H1 (cell line): ENCODE measurements at regions not wholly inside any gene's neighbourhood (a gene's known extent, or its start where the extent isn't known, plus 50 kb on each side); places are given as distances from the start of the nearest gene placed in this dataset.

ENCODE experiments used
- CTCF ChIA-PET: fragments of 300-600 bp; sonication (Branson Sonifier 250); formaldehyde crosslinking; loops from one replicate; lab custom pipeline; 2021; ENCODE audit not compliant: partially characterized antibody; lab: Charles Lee
- POLR2A ChIA-PET: fragments of 300-600 bp; sonication (Branson Sonifier 250); formaldehyde crosslinking; loops from one replicate; lab custom pipeline; 2021; ENCODE audit warnings: inconsistent platforms; ENCODE audit not compliant: partially characterized antibody; lab: Charles Lee
- DNase-seq, 2 experiments: peaks; one replicate each; pipeline versions ENCODE4 v3.0.0 to v3.0.0-alpha.2; 2010 to 2022; ENCODE audit warnings: low spot score in 2 of 2, low read depth in 1 of 2, mixed read lengths in 1 of 2
- FAIRE-seq: peaks from 2 replicates; lab custom pipeline; 2011; peaks lifted over from hg19 to GRCh38; lab: Jason Lieb, UNC
- H2AFZ ChIP-seq: 2 replicates; pipeline ENCODE4 v1.8.1; 2012; ENCODE audit warnings: low read length, inconsistent platforms
- H2AK5ac ChIP-seq: 2 replicates; pipeline ENCODE4 v1.6.1; 2013; ENCODE audit warnings: low read depth, low read length
- H2BK120ac ChIP-seq: replicated peaks from 2 replicates; pipeline ENCODE3; 2013; ENCODE audit warnings: low read depth, low read length, inconsistent platforms
- H2BK12ac ChIP-seq: 2 replicates; pipeline ENCODE4 v1.6.1; 2013; ENCODE audit warnings: low read depth, low read length
- H2BK15ac ChIP-seq: 2 replicates; pipeline ENCODE4 v1.6.1; 2013; ENCODE audit warnings: low read length
- H2BK20ac ChIP-seq: 2 replicates; pipeline ENCODE4 v1.6.1; 2013; ENCODE audit warnings: low read length
- H2BK5ac ChIP-seq: 2 replicates; pipeline ENCODE4 v1.6.1; 2013; ENCODE audit warnings: low read depth, low read length
- H3K14ac ChIP-seq: 2 replicates; pipeline ENCODE4 v1.6.1; 2013; ENCODE audit warnings: inconsistent platforms; ENCODE audit not compliant: insufficient read length
- H3K18ac ChIP-seq: 2 replicates; pipeline ENCODE4 v1.6.1; 2013; ENCODE audit warnings: low read length; ENCODE audit errors: extremely low read depth
- H3K23ac ChIP-seq: 2 replicates; pipeline ENCODE4 v1.6.1; 2013; ENCODE audit warnings: inconsistent platforms; ENCODE audit not compliant: insufficient read length
- H3K23me2 ChIP-seq: 2 replicates; pipeline ENCODE4 v1.6.1; 2013; ENCODE audit warnings: low read depth, low read length
- H3K27ac ChIP-seq: 2 replicates; pipeline ENCODE4 v1.6.1; 2011; ENCODE audit warnings: low read depth, low read length, inconsistent platforms
- H3K27me3 ChIP-seq, 4 experiments: replicated peaks in 1 of 4; 1 replicate in 1 of 4; 2 replicates in 3 of 4; pipeline versions ENCODE4 v1.6.1 to v1.8.1; 2011 to 2013; ENCODE audit warnings: low read length in 3 of 4, mild to moderate bottlenecking in 3 of 4, inconsistent platforms in 2 of 4, mixed read lengths in 2 of 4, moderate library complexity in 1 of 4; ENCODE audit not compliant: control insufficient read depth in 3 of 4, insufficient read depth in 3 of 4; ENCODE audit errors: extremely low read depth in 1 of 4
- H3K36me3 ChIP-seq, 4 experiments: 2 replicates each; pipeline versions ENCODE4 v1.6.1 to v1.8.1; 2011 to 2013; ENCODE audit warnings: mild to moderate bottlenecking in 4 of 4, low read length in 3 of 4, moderate library complexity in 2 of 4, control low read depth in 1 of 4, inconsistent platforms in 1 of 4; ENCODE audit not compliant: insufficient read depth in 4 of 4, control insufficient read depth in 2 of 4
- H3K4ac ChIP-seq: replicated peaks from 2 replicates; pipeline ENCODE3; 2013; ENCODE audit warnings: low read length, low read depth, mixed read lengths, inconsistent platforms; ENCODE audit not compliant: insufficient read length
- H3K4me1 ChIP-seq, 4 experiments: replicated peaks in 1 of 4; 1 replicate in 1 of 4; 2 replicates in 3 of 4; pipeline versions ENCODE4 v1.6.1 to v1.8.1; 2011 to 2013; ENCODE audit warnings: low read length in 3 of 4, inconsistent platforms in 2 of 4, mixed read lengths in 1 of 4; ENCODE audit not compliant: insufficient read depth in 4 of 4, control insufficient read depth in 3 of 4
- H3K4me2 ChIP-seq, 2 experiments: 2 replicates each; pipeline versions ENCODE4 v1.6.1 to v1.8.1; 2011 to 2013; ENCODE audit warnings: low read depth in 2 of 2, low read length in 2 of 2, control low read depth in 1 of 2, inconsistent platforms in 1 of 2, mild to moderate bottlenecking in 1 of 2; ENCODE audit not compliant: insufficient read depth in 1 of 2
- H3K4me3 ChIP-seq, 4 experiments: fragments of 200-600, 300-600 bp in 1 of 4; sonication (generic), shearing (Covaris generic), sonication (Bioruptor Twin) in 1 of 4; 2 replicates each; pipeline versions ENCODE4 v1.5.1 to v1.8.1; 2011 to 2016; ENCODE audit warnings: low read length in 4 of 4, low read depth in 3 of 4, control low read depth in 2 of 4, inconsistent platforms in 2 of 4, mild to moderate bottlenecking in 2 of 4, mixed read lengths in 1 of 4, moderate library complexity in 1 of 4; ENCODE audit not compliant: insufficient read depth in 2 of 4; ENCODE audit errors: extremely low read depth in 1 of 4
- H3K56ac ChIP-seq: replicated peaks from 2 replicates; pipeline ENCODE3; 2013; ENCODE audit warnings: low read depth, mild to moderate bottlenecking, mixed read lengths, low read length, inconsistent platforms; ENCODE audit not compliant: insufficient read length
- H3K79me1 ChIP-seq: 2 replicates; pipeline ENCODE4 v1.6.1; 2013; ENCODE audit warnings: low read depth, low read length, control low read depth
- H3K79me2 ChIP-seq, 2 experiments: 2 replicates each; pipeline versions ENCODE4 v1.6.1 to v1.8.1; 2012 to 2013; ENCODE audit warnings: low read length in 2 of 2, mild to moderate bottlenecking in 2 of 2, inconsistent platforms in 1 of 2; ENCODE audit not compliant: insufficient read depth in 2 of 2, control insufficient read depth in 1 of 2
- H3K9ac ChIP-seq, 4 experiments: replicated peaks in 1 of 4; 1 replicate in 1 of 4; 2 replicates in 3 of 4; pipeline versions ENCODE4 v1.6.1 to v1.8.1; 2011 to 2013; ENCODE audit warnings: low read depth in 3 of 4, low read length in 3 of 4, control low read depth in 2 of 4, mild to moderate bottlenecking in 2 of 4, moderate library complexity in 2 of 4, inconsistent platforms in 1 of 4; ENCODE audit errors: extremely low read depth in 1 of 4
- H3K9me3 ChIP-seq, 2 experiments: 2 replicates each; pipeline versions ENCODE4 v1.6.1 to v1.8.1; 2012 to 2013; ENCODE audit warnings: mild to moderate bottlenecking in 2 of 2, moderate library complexity in 2 of 2, control low read depth in 1 of 2, inconsistent platforms in 1 of 2, low read depth in 1 of 2, low read length in 1 of 2, mixed read lengths in 1 of 2; ENCODE audit not compliant: insufficient read depth in 2 of 2
- H4K20me1 ChIP-seq, 2 experiments: replicated peaks in 1 of 2; 2 replicates each; pipeline versions ENCODE3 to v1.8.1; 2011 to 2013; ENCODE audit warnings: inconsistent platforms in 2 of 2, low read length in 2 of 2, mild to moderate bottlenecking in 1 of 2; ENCODE audit not compliant: insufficient read depth in 2 of 2, control insufficient read depth in 1 of 2
- H4K5ac ChIP-seq: 2 replicates; pipeline ENCODE4 v1.6.1; 2013; ENCODE audit warnings: low read length, low read depth, mixed read lengths, inconsistent platforms; ENCODE audit not compliant: insufficient read length
- H4K8ac ChIP-seq: 2 replicates; pipeline ENCODE4 v1.8.0; 2013; ENCODE audit warnings: mild to moderate bottlenecking, moderate library complexity, low read length, inconsistent platforms; ENCODE audit not compliant: insufficient read depth; ENCODE audit errors: extremely low read depth
- H4K91ac ChIP-seq: replicated peaks from 2 replicates; pipeline ENCODE3; 2013; ENCODE audit warnings: low read length, mixed read lengths, inconsistent platforms; ENCODE audit not compliant: insufficient read length
- ASH2L ChIP-seq: fragments of 200-600, 300-600 bp; sonication (generic); IDR thresholded peaks from one replicate; pipeline ENCODE4 v1.7.1; 2017; ENCODE audit warnings: low read length
- CTBP2 ChIP-seq: IDR thresholded peaks from 2 replicates; pipeline ENCODE4 v1.7.0; 2011; ENCODE audit warnings: borderline replicate concordance, mild to moderate bottlenecking, moderate library complexity, mixed read lengths, low read length; ENCODE audit not compliant: insufficient read depth, insufficient read length
- CTCF ChIP-seq, 3 experiments: IDR thresholded peaks; 1 replicate in 2 of 3; 2 replicates in 1 of 3; pipeline versions ENCODE4 v1.5.1 to v1.6.1; 2011; ENCODE audit warnings: low read length in 3 of 3, mild to moderate bottlenecking in 3 of 3, inconsistent platforms in 2 of 3, low read depth in 1 of 3, moderate library complexity in 1 of 3; ENCODE audit not compliant: insufficient read depth in 1 of 3; ENCODE audit errors: control extremely low read depth in 1 of 3
- FOSL1 ChIP-seq: IDR thresholded peaks from 2 replicates; pipeline ENCODE4 v1.6.1; 2011; ENCODE audit warnings: mild to moderate bottlenecking, low read depth, low read length, moderate library complexity; ENCODE audit not compliant: insufficient read depth
- JUN ChIP-seq: IDR thresholded peaks from 2 replicates; pipeline ENCODE4 v1.6.1; 2011; ENCODE audit warnings: low read depth, mild to moderate bottlenecking, improper control_type of control experiment, low read length
- KDM5A ChIP-seq: fragments of 200-600 bp; IDR thresholded peaks from 2 replicates; pipeline ENCODE4 v1.7.1; 2012; ENCODE audit warnings: mild to moderate bottlenecking, low read length, inconsistent platforms, mixed read lengths
- POLR2A ChIP-seq, 2 experiments: IDR thresholded peaks; 1 replicate in 1 of 2; 2 replicates in 1 of 2; pipeline ENCODE4 v1.6.1; 2011; ENCODE audit warnings: low read depth in 2 of 2, low read length in 2 of 2, mild to moderate bottlenecking in 2 of 2; ENCODE audit errors: control extremely low read depth in 1 of 2
- POLR2AphosphoS5 ChIP-seq: IDR thresholded peaks from 2 replicates; pipeline ENCODE4 v1.6.1; 2011; ENCODE audit warnings: low read depth, low read length
- POU5F1 ChIP-seq: IDR thresholded peaks from 2 replicates; pipeline ENCODE4 v1.6.1; 2011; ENCODE audit warnings: low read depth, mild to moderate bottlenecking, low read length, moderate library complexity
- RNF2 ChIP-seq: fragments of 200-900, 300-1000 bp; sonication (generic); IDR thresholded peaks from 2 replicates; pipeline ENCODE4 v1.7.1; 2016; ENCODE audit warnings: borderline replicate concordance, low read depth, mild to moderate bottlenecking, antibody characterized with exemption, low read length; ENCODE audit not compliant: poor library complexity, severe bottlenecking; ENCODE audit errors: missing control alignments
- SIRT6 ChIP-seq: IDR thresholded peaks from one replicate; pipeline ENCODE4 v1.7.1; 2012; ENCODE audit warnings: low read length, inconsistent platforms
- TAF7 ChIP-seq: optimal IDR thresholded peaks from 2 replicates; pipeline ENCODE3; 2011; ENCODE audit warnings: low read depth, mild to moderate bottlenecking, inconsistent platforms, low read length, moderate library complexity, borderline replicate concordance
- TBP ChIP-seq: IDR thresholded peaks from 2 replicates; pipeline ENCODE4 v1.6.1; 2011; ENCODE audit warnings: low read depth, low read length, improper control_type of control experiment
- WGBS, 2 experiments: shearing (Covaris generic) in 1 of 2; methylation state at CpG; one replicate each; pipeline versions ENCODE4 v1.1.6 to v1.1.7; 2013 to 2015; ENCODE audit warnings: low lambda C conversion rate in 2 of 2, mixed read lengths in 2 of 2, inconsistent platforms in 1 of 2, low coverage in 1 of 2, missing lambda C conversion rate in 1 of 2; ENCODE audit not compliant: insufficient replicate concordance in 2 of 2, insufficient coverage in 1 of 2, insufficient read length in 1 of 2; ENCODE audit errors: extremely low coverage in 1 of 2, missing lambda C conversion rate in 1 of 2; 5-methylcytosine and 5-hydroxymethylcytosine counted together

- Histone ChIP-seq H3K9me3 (no peaks in the 10 kb centered on the region; a peak in 1 of 4 replicates), H3K36me3 (no peaks in the 10 kb centered on the region), H3K23ac (no peak overlapping the region), H3K4me3 (no peak overlapping the region), H4K5ac (no peak overlapping the region), H3K18ac (no peak overlapping the region), H2BK5ac (no peak overlapping the region), H4K20me1 (no peaks in the 10 kb centered on the region), H2AK5ac (no peak overlapping the region), H2BK20ac (no peak overlapping the region), H2BK12ac (no peak overlapping the region), H4K91ac (no peak overlapping the region), H3K27ac (no peak overlapping the region), H3K23me2 (no peaks in the 10 kb centered on the region), H4K8ac (no peak overlapping the region), H2BK120ac (no peak overlapping the region), H2AFZ (no peak overlapping the region), H3K27me3 (no peaks in the 10 kb centered on the region), H3K79me1 (no peaks in the 10 kb centered on the region), H3K4ac (no peak overlapping the region), H3K9ac (no peak overlapping the region), H3K4me2 (no peak overlapping the region), H2BK15ac (no peak overlapping the region), H3K79me2 (no peaks in the 10 kb centered on the region), H3K14ac (no peak overlapping the region), H3K56ac (no peak overlapping the region), H3K4me1 (no peaks in the 10 kb centered on the region)
- ChIA-PET POLR2A (no interaction called here), CTCF (no interaction called here)
- FAIRE-seq (no peak), DNase-seq (no peak)
- 63% methylated on average over 1 of the region's 1 CpG; no CpG with 5 or more reads in 1 of the 2 experiments for WGBS, 2 experiments
- no peak for TF ChIP-seq CTCF (IDR thresholded peaks at IDR 0.05; ENCODE audit: control extremely low read depth in 1 of 3, insufficient read depth in 1 of 3, low read depth in 1 of 3, low read length in 3 of 3)
- TF ChIP-seq KDM5A, result no peak
- TF ChIP-seq TAF7, result no peak
- no peak for TF ChIP-seq CTBP2
- TF ChIP-seq JUN, result no peak
- TF ChIP-seq POLR2A (IDR thresholded peaks at IDR 0.05; ENCODE audit: control extremely low read depth in 1 of 2, low read depth in 2 of 2, low read length in 2 of 2), result no peak
- TF ChIP-seq TBP, result no peak
- no peak for TF ChIP-seq FOSL1
- TF ChIP-seq POU5F1, result no peak
- TF ChIP-seq ASH2L, result no peak
- TF ChIP-seq SIRT6, result no peak
- TF ChIP-seq POLR2AphosphoS5, result no peak
- TF ChIP-seq RNF2, result no peak
These were observed 504.3 kb downstream of the AGTPBP1 start for GRCh38 chr9:85237478-85237877.
